WTC11 (cell line): ENCODE measurements at regions not wholly inside any gene's neighbourhood (a gene's known extent, or its start where the extent isn't known, plus 50 kb on each side); places are given as distances from the start of the nearest gene placed in this dataset.

Experiments
- ATAC-seq: fragments of 200-7000 bp; cut with Tn5 transposase; 2 replicates; pipeline ENCODE4 v1.10.0; 2021; ENCODE audit warnings: mild to moderate bottlenecking, moderate library complexity
- CTCF ChIA-PET: fragments of 300-600 bp; sonication (Branson Sonifier 250); formaldehyde crosslinking; loops from one replicate; lab custom pipeline; 2021; ENCODE audit warnings: antibody characterized with exemption; lab: Charles Lee
- POLR2A ChIA-PET: fragments of 350-600 bp; sonication (Branson Sonifier 250); formaldehyde crosslinking; loops from one replicate; lab custom pipeline; 2021; ENCODE audit warnings: antibody characterized with exemption; lab: Charles Lee
- DNase-seq: peaks from one replicate; pipeline ENCODE4 v3.0.0; 2021; ENCODE audit warnings: low spot score
- H3K27ac Mint-ChIP-seq: 2 replicates; pipeline ENCODE4 v1.8.0; 2021; ENCODE audit warnings: mixed read lengths
- H3K27me3 Mint-ChIP-seq: 2 replicates; pipeline ENCODE4 v1.8.0; 2021; ENCODE audit warnings: low read depth, mild to moderate bottlenecking, moderate library complexity, mixed read lengths
- H3K36me3 Mint-ChIP-seq: 2 replicates; pipeline ENCODE4 v1.8.0; 2021; ENCODE audit warnings: mixed read lengths
- H3K4me1 Mint-ChIP-seq: 2 replicates; pipeline ENCODE4 v1.8.0; 2022; ENCODE audit warnings: mixed read lengths
- H3K4me3 Mint-ChIP-seq: 2 replicates; pipeline ENCODE4 v1.8.0; 2021; ENCODE audit warnings: mild to moderate bottlenecking, moderate library complexity, mixed read lengths
- H3K9me3 Mint-ChIP-seq: 2 replicates; pipeline ENCODE4 v1.8.0; 2021; ENCODE audit warnings: mixed read lengths
- E2F1 ChIP-seq: sonication (generic); formaldehyde crosslinking; IDR thresholded peaks from 2 replicates; pipeline ENCODE4 v1.8.0; 2022; ENCODE audit warnings: mild to moderate bottlenecking, missing genetic modification reagents
- ELF4 ChIP-seq: sonication (generic); formaldehyde crosslinking; IDR thresholded peaks from 2 replicates; pipeline ENCODE4 v1.8.1; 2022; ENCODE audit warnings: low read depth, mild to moderate bottlenecking, moderate library complexity, missing genetic modification reagents
- FOXP1 ChIP-seq: sonication (generic); formaldehyde crosslinking; IDR thresholded peaks from 2 replicates; pipeline ENCODE4 v1.8.0; 2022; ENCODE audit warnings: missing genetic modification reagents, mild to moderate bottlenecking, moderate library complexity, borderline replicate concordance
- HMGA2 ChIP-seq: fragments of 250-450 bp; sonication (Bioruptor Pico); IDR thresholded peaks from 2 replicates; pipeline ENCODE4 v1.4.0; 2021; ENCODE audit warnings: mild to moderate bottlenecking, moderate library complexity
- HMGXB4 ChIP-seq: sonication (generic); formaldehyde crosslinking; IDR thresholded peaks from 2 replicates; pipeline ENCODE4 v1.8.1; 2023; ENCODE audit warnings: mild to moderate bottlenecking, moderate library complexity, missing genetic modification reagents
- JUN ChIP-seq: sonication (generic); formaldehyde crosslinking; IDR thresholded peaks from 2 replicates; pipeline ENCODE4 v1.8.0; 2023; ENCODE audit warnings: mild to moderate bottlenecking, missing genetic modification reagents
- SMAD3 ChIP-seq: sonication (generic); formaldehyde crosslinking; IDR thresholded peaks from 2 replicates; pipeline ENCODE4 v1.8.0; 2022; ENCODE audit warnings: missing genetic modification reagents, mild to moderate bottlenecking, borderline replicate concordance
- ZNF263 ChIP-seq: sonication (generic); formaldehyde crosslinking; IDR thresholded peaks from 2 replicates; pipeline ENCODE4 v1.8.1; 2022; ENCODE audit warnings: low read depth, mild to moderate bottlenecking, moderate library complexity, missing genetic modification reagents
- TF ChIP-seq, protein P1 (sequence below): sonication (generic); formaldehyde crosslinking; IDR thresholded peaks from 2 replicates; pipeline ENCODE4 v1.8.0; 2022; ENCODE audit warnings: mild to moderate bottlenecking, missing genetic modification reagents
- TF ChIP-seq, protein P2 (sequence below): sonication (generic); formaldehyde crosslinking; IDR thresholded peaks from 2 replicates; pipeline ENCODE4 v1.8.0; 2023; ENCODE audit warnings: missing genetic modification reagents, mild to moderate bottlenecking, borderline replicate concordance
- TF ChIP-seq, protein P3 (sequence below): sonication (generic); formaldehyde crosslinking; IDR thresholded peaks from 2 replicates; pipeline ENCODE4 v1.8.1; 2022; ENCODE audit warnings: missing genetic modification reagents, borderline replicate concordance

DNA sequence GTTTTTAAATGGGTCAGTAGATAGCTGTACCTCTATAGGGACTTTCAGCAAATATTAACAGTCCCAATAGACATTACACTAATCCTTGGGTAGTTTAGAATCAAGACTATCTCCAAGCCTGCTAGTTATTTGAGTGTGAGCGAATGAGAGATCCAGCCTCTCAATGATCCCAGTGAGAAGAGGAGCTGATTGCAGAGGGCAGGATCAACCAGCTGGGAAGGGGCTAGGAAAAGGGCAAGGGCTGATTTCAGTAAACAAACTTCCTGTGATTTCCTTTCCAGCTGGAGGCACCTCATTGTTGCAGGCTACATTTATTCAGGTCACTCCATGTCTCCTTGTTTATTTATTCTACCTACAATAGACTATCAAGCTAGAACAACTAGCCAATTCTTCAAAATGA lies 84.1 kb upstream of the CTNNA2 start:
- TF ChIP-seq ZNF263 (CRISPR knock-in tag) = no peak
- TF ChIP-seq FOXP1 = no peak
- TF ChIP-seq, protein P1, sequence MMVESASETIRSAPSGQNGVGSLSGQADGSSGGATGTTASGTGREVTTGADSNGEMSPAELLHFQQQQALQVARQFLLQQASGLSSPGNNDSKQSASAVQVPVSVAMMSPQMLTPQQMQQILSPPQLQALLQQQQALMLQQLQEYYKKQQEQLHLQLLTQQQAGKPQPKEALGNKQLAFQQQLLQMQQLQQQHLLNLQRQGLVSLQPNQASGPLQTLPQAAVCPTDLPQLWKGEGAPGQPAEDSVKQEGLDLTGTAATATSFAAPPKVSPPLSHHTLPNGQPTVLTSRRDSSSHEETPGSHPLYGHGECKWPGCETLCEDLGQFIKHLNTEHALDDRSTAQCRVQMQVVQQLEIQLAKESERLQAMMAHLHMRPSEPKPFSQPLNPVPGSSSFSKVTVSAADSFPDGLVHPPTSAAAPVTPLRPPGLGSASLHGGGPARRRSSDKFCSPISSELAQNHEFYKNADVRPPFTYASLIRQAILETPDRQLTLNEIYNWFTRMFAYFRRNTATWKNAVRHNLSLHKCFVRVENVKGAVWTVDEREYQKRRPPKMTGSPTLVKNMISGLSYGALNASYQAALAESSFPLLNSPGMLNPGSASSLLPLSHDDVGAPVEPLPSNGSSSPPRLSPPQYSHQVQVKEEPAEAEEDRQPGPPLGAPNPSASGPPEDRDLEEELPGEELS (CRISPR knock-in tag) = peak; percentile 32; the same call in 1 of the 2 replicates
- no peak for TF ChIP-seq SMAD3
- TF ChIP-seq HMGXB4 = no peak
- no peak for TF ChIP-seq HMGA2 (CRISPR knock-in tag)
- DNase-seq (no peak), ATAC-seq (peak; percentile 89)
- Mint-ChIP-seq H3K9me3 (no peaks in the 10 kb centered on the region), H3K4me3 (no peak overlapping the region), H3K27ac (peak overlapping the region; percentile 49; the same call in 1 of the 2 replicates), H3K27me3 (no peaks in the 10 kb centered on the region), H3K36me3 (no peaks in the 10 kb centered on the region), H3K4me1 (peaks cover 26% of the 10 kb centered on the region)
- CTCF ChIA-PET = interaction anchor here (0.9 to 1.1 kb wide), 2 partner anchors 9 to 388 kb away, joined by 3 to 5 read pairs; no protein-coding TSS in a partner anchor
- POLR2A ChIA-PET = interaction anchor here (0.5 kb wide), 1 partner anchor 35 kb away, joined by 6 read pairs; no protein-coding TSS in a partner anchor

- Mint-ChIP-seq H3K4me3 (no peak overlapping the region), H3K9me3 (peaks cover 5% of the 10 kb centered on the region), H3K36me3 (no peaks in the 10 kb centered on the region), H3K27me3 (no peaks in the 10 kb centered on the region), H3K27ac (no peak overlapping the region), H3K4me1 (peaks cover 12% of the 10 kb centered on the region)
- ChIA-PET POLR2A (no interaction called here), CTCF (interaction anchor here (0.5 kb wide), 1 partner anchor 116 kb away, joined by 3 read pairs; no protein-coding TSS in a partner anchor)
- no peak for ATAC-seq
- DNase-seq = no peak
- TF ChIP-seq HMGXB4 (no peak), ELF4 (CRISPR knock-in tag) (no peak), E2F1 (no peak), JUN (CRISPR knock-in tag) (no peak)
- TF ChIP-seq, protein P2, sequence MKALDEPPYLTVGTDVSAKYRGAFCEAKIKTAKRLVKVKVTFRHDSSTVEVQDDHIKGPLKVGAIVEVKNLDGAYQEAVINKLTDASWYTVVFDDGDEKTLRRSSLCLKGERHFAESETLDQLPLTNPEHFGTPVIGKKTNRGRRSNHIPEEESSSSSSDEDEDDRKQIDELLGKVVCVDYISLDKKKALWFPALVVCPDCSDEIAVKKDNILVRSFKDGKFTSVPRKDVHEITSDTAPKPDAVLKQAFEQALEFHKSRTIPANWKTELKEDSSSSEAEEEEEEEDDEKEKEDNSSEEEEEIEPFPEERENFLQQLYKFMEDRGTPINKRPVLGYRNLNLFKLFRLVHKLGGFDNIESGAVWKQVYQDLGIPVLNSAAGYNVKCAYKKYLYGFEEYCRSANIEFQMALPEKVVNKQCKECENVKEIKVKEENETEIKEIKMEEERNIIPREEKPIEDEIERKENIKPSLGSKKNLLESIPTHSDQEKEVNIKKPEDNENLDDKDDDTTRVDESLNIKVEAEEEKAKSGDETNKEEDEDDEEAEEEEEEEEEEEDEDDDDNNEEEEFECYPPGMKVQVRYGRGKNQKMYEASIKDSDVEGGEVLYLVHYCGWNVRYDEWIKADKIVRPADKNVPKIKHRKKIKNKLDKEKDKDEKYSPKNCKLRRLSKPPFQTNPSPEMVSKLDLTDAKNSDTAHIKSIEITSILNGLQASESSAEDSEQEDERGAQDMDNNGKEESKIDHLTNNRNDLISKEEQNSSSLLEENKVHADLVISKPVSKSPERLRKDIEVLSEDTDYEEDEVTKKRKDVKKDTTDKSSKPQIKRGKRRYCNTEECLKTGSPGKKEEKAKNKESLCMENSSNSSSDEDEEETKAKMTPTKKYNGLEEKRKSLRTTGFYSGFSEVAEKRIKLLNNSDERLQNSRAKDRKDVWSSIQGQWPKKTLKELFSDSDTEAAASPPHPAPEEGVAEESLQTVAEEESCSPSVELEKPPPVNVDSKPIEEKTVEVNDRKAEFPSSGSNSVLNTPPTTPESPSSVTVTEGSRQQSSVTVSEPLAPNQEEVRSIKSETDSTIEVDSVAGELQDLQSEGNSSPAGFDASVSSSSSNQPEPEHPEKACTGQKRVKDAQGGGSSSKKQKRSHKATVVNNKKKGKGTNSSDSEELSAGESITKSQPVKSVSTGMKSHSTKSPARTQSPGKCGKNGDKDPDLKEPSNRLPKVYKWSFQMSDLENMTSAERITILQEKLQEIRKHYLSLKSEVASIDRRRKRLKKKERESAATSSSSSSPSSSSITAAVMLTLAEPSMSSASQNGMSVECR (CRISPR knock-in tag) = no peak
- TF ChIP-seq, protein P3, sequence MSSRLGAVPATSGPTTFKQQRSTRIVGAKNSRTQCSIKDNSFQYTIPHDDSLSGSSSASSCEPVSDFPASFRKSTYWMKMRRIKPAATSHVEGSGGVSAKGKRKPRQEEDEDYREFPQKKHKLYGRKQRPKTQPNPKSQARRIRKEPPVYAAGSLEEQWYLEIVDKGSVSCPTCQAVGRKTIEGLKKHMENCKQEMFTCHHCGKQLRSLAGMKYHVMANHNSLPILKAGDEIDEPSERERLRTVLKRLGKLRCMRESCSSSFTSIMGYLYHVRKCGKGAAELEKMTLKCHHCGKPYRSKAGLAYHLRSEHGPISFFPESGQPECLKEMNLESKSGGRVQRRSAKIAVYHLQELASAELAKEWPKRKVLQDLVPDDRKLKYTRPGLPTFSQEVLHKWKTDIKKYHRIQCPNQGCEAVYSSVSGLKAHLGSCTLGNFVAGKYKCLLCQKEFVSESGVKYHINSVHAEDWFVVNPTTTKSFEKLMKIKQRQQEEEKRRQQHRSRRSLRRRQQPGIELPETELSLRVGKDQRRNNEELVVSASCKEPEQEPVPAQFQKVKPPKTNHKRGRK (CRISPR knock-in tag) = no peak
Observed at GRCh38 chr2:79414690-79415089, 98.2 kb upstream of the CTNNA2 start.
